NCI-H2029 (cell line): ENCODE measurements at regions not wholly inside any gene's neighbourhood (a gene's known extent, or its start where the extent isn't known, plus 50 kb on each side); places are given as distances from the start of the nearest gene placed in this dataset.
"Not testable (repeated sequence)": the region's sequence is repeated elsewhere in the genome, so short reads cannot be mapped to it uniquely, and the experiment has no call there.

Experiments
- DNase-seq: peaks from one replicate; lab custom pipeline; 2025; lab: John Stamatoyannopoulos, UW

- DNase-seq, result no peak
These were observed 341.8 kb upstream of the CTNND2 start for GRCh38 chr5:12246036-12246435.

- no peak for DNase-seq
These were observed 341.2 kb upstream of the CTNND2 start for GRCh38 chr5:12245429-12245828.

GRCh38 chr5:12242950-12243888 is 339.0 kb upstream of the CTNND2 start:
- no peak for DNase-seq

GRCh38 chr5:12237837-12238575 is 333.8 kb upstream of the CTNND2 start:
- no peak for DNase-seq

GRCh38 chr5:12230659-12231058 is 326.4 kb upstream of the CTNND2 start:
- no peak for DNase-seq

- DNase-seq, result no peak
These were observed 312.8 kb upstream of the CTNND2 start for GRCh38 chr5:12217039-12217438.

GRCh38 chr5:12214267-12215015 is 310.2 kb upstream of the CTNND2 start:
- no peak for DNase-seq

- DNase-seq, result no peak
These were observed 304.3 kb upstream of the CTNND2 start for GRCh38 chr5:12208366-12209100.

GRCh38 chr5:12204761-12205160 is 300.5 kb upstream of the CTNND2 start:
- DNase-seq, result no peak

- DNase-seq, result no peak
These were observed 289.3 kb upstream of the CTNND2 start for GRCh38 chr5:12193536-12193935.

GRCh38 chr5:12183003-12183402 is 278.8 kb upstream of the CTNND2 start:
- DNase-seq, result no peak

GRCh38 chr5:12177851-12178250 is 273.6 kb upstream of the CTNND2 start:
- no peak for DNase-seq

- DNase-seq, result no peak
These were observed 273.0 kb upstream of the CTNND2 start for GRCh38 chr5:12177225-12177624.

- DNase-seq, result no peak
These were observed 271.8 kb upstream of the CTNND2 start for GRCh38 chr5:12175914-12176585.

- DNase-seq, result no peak
These were observed 270.5 kb upstream of the CTNND2 start for GRCh38 chr5:12174734-12175133.

GRCh38 chr5:12169536-12169935 is 265.3 kb upstream of the CTNND2 start:
- no peak for DNase-seq

- no peak for DNase-seq
These were observed 258.6 kb upstream of the CTNND2 start for GRCh38 chr5:12162863-12163262.

- no peak for DNase-seq
These were observed 243.3 kb upstream of the CTNND2 start for GRCh38 chr5:12147513-12147912.

- no peak for DNase-seq
These were observed 237.2 kb upstream of the CTNND2 start for GRCh38 chr5:12141496-12141895.

GRCh38 chr5:12133520-12133919 is 229.3 kb upstream of the CTNND2 start:
- DNase-seq, result no peak

GRCh38 chr5:12131020-12131419 is 226.8 kb upstream of the CTNND2 start:
- DNase-seq, result not testable (repeated sequence)
